WI38 (cell line): ENCODE measurements at regions not wholly inside any gene's neighbourhood (a gene's known extent, or its start where the extent isn't known, plus 50 kb on each side); places are given as distances from the start of the nearest gene placed in this dataset.
"Not testable (repeated sequence)": the region's sequence is repeated elsewhere in the genome, so short reads cannot be mapped to it uniquely, and the experiment has no call there.

Source experiments
- H3K4me3 ChIP-seq: 2 replicates; pipeline ENCODE4 v1.5.1; 2011; ENCODE audit warnings: low read depth, mild to moderate bottlenecking, control low read depth, low read length
- TF ChIP-seq, protein P1 (sequence below): IDR thresholded peaks from 2 replicates; pipeline ENCODE4 v1.5.1; 2012; ENCODE audit warnings: low read depth, mild to moderate bottlenecking, control low read depth, low read length

DNA sequence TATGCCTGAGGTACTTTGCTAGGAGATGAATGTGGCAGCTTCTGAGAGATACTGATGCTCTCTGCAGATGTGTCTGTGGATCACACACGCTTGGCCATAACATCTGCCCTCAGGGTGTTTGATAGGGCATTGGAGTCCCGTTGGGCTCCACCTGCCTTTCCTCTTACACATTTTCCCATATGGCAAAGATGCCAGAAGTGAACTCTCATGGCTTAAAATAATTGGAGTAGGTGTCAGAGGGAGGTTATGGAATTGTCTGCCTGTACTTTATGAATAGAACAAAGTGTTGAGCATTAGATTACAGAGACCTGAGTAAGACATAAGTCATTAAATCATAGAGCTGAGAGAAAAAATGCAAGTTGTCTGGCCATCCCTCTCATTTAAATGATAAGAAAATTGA, 75.3 kb upstream of the PNPT1 start:
- TF ChIP-seq, protein P1, sequence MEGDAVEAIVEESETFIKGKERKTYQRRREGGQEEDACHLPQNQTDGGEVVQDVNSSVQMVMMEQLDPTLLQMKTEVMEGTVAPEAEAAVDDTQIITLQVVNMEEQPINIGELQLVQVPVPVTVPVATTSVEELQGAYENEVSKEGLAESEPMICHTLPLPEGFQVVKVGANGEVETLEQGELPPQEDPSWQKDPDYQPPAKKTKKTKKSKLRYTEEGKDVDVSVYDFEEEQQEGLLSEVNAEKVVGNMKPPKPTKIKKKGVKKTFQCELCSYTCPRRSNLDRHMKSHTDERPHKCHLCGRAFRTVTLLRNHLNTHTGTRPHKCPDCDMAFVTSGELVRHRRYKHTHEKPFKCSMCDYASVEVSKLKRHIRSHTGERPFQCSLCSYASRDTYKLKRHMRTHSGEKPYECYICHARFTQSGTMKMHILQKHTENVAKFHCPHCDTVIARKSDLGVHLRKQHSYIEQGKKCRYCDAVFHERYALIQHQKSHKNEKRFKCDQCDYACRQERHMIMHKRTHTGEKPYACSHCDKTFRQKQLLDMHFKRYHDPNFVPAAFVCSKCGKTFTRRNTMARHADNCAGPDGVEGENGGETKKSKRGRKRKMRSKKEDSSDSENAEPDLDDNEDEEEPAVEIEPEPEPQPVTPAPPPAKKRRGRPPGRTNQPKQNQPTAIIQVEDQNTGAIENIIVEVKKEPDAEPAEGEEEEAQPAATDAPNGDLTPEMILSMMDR = no peak
- H3K4me3 ChIP-seq = no peak overlapping the region

DNA sequence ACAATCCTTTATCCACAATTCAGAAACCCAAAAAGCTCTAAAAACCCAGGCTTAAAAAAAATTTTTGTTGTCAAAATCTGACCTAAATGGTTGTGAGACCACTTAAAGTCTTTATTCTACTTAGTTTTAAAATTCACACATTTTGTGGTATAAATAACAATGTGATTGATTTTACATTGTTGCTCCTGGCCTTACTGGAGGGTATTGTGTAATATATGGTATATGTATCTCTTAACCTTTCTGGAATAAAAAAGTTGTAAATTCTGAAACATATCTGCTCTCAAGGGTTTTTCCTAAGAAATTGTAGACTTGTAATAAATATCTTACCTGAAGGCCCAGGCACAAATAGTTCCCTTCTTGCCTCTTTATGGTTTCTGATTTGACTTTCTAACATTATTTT, 73.3 kb upstream of the PNPT1 start:
- TF ChIP-seq, protein P1 = no peak
- H3K4me3 ChIP-seq = no peak overlapping the region

DNA sequence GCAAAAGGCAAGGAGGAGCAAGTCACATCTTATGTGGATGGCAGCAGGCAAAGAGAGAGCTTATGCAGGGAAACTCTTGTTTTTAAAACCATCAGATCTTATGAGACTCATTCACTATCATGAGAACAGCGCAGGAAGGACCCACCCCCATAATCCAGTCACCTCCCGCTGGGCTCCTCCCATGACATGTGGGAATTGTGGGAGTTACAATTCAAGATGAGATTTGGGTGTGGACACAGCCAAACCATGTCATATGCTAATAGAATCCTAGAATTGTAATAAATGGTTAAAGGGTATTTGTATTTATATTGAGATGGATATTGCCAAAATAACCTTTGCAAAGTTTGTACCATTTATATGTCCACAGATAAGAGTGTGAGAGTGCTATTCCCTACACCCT, 72.1 kb upstream of the PNPT1 start:
- H3K4me3 ChIP-seq = not testable (repeated sequence)

DNA sequence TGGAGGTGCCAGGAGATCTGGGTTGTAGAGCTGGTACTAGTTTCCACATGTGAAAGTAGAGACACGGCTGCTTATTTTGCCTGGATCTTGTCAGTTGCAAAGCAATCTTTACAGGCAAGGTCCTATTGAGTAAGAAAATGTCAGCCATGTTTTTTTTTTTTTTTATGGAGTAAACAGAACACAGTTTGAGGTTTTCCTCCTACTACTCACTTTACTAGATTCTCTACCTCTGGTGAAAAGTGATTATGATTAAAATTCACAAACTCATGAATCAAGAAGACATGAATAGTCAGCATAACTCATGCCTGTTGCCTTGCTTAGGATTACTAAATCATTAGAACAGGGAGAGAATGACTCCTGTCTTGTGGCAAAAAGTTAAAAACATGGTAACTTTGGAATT, 70.1 kb upstream of the PNPT1 start:
- TF ChIP-seq, protein P1 = no peak

DNA sequence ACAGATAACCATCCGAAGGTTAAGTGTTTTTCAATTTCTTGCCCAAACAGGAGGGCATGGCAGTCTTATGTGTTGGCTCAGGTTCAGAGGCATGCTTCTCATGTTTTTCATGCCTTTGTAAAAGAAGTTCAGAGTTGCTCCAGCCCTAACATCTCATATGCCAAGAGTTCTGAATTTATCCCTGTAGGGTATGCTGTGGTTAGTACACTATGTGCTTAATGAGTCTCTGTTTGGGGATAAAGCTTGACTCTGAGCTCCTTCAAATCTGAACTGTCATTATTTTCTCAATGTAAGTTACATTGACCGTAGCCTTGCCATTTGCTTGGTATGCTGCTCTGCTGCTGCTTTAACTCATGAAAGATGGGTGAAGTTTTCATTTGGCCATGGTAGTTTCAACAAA, 67.9 kb upstream of the PNPT1 start:
- H3K4me3 ChIP-seq = no peak overlapping the region
- TF ChIP-seq, protein P1 = no peak

More for the DNA sequence above, 70.1 kb upstream of the PNPT1 start:
- H3K4me3 ChIP-seq = no peak overlapping the region

DNA sequence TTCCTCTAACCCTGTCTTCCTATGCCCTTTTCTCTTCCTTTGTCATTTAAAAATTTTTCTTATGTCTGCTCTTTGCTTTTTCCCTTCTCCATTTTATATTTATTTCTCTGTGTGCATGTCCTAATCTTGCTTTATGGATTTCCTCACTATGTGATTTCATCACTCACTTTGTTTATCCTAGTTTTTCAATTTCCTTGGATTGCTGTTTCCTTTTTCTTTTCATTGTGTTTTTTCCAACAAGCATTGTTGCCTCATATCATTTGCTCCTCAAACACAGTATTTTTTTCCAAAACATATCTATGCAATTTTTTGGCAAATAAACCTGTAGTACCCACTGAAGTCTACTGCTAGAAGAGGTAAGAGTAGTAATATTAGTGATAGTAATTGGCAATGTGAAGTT, 67.4 kb upstream of the PNPT1 start:
- TF ChIP-seq, protein P1 = no peak
- H3K4me3 ChIP-seq = no peak overlapping the region

DNA sequence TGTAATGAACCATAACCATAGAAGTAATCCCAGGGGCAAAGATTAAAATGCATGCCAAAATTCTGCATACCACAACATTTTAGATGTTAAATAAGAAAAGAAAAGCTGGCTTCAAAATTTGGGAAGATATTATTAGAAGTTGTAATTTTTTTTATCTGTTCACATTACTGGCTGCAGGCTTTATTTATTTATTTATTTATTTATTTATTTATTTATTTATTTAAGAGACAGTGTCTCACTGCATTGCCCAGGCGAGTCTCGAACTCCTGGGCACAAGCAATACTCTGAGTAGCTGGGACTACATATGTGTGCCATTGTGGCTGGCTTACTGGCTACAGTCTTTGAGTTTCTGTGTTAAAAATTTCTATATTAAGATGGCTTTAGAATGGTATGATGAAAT, 66.5 kb upstream of the PNPT1 start:
- TF ChIP-seq, protein P1 = no peak
- H3K4me3 ChIP-seq = no peak overlapping the region

DNA sequence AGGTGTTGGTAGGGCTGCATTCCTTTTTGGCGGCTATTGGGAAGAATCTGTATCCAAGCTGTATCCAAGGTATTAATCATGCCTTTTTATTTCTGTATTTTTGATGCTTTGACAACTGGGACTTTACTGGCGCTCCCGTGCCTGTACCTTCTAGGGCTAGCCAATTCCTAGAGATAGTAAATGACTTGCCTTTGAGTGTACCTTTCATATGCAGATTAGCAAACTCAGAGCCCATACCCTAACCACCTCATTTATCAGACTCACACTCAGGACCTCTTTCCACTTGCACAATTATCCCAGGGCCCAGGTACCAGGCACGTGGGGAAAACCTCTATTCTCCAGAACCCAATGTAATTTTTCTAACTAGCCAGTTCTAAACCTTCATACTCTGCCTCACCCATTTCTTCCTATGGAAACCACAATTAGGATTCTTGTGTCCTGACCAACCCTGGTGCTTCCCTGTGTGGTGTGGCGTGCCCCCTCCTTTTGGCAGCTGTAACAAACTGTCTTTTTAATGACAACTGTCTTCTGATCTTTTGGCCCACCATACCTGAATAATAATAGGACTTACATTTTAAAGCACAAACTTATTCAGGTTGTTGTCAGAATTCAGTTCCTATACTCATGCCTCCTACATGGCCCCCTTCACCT, 65.8 kb upstream of the PNPT1 start:
- H3K4me3 ChIP-seq = no peak overlapping the region
- TF ChIP-seq, protein P1 = no peak
